HG03442 (cell line): ENCODE measurements at regions not wholly inside any gene's neighbourhood (a gene's known extent, or its start where the extent isn't known, plus 50 kb on each side); places are given as distances from the start of the nearest gene placed in this dataset.

Experiments used
- ATAC-seq: cut with Tn5 transposase; IDR thresholded peaks from one replicate; pipeline ENCODE4 v1.9.1; 2021; ENCODE audit warnings: mild to moderate bottlenecking, moderate library complexity; ENCODE audit not compliant: unreplicated experiment

GRCh38 chr20:40495956-40496355 is 193.1 kb downstream of the MAFB start:
- ATAC-seq: no peak

- no peak for ATAC-seq
Measured at GRCh38 chr20:40494248-40494647, 194.8 kb downstream of the MAFB start.

DNA sequence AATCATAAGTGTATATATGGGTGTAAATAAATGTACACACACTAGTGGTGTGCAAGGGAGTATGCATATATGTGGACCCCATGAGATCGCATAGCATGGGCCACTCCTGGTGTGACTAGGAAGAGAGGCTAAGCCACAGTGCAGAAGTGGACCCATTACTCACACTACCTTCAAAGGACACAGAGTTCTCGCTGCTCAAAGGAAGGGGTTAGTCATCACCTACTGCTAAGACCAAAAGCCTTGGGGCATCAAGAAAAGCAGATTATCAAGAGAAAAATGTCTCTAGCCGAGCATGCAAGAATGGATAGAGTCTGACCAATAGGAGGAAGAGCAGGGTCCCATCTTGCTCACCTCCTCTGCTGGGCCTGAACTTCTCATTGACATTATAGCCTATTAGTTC is 195.5 kb downstream of the MAFB start:
- ATAC-seq: no peak

- no peak for ATAC-seq
Measured at GRCh38 chr20:40493071-40493470, 196.0 kb downstream of the MAFB start.

GRCh38 chr20:40491009-40491590 is 197.9 kb downstream of the MAFB start:
- ATAC-seq: no peak

DNA sequence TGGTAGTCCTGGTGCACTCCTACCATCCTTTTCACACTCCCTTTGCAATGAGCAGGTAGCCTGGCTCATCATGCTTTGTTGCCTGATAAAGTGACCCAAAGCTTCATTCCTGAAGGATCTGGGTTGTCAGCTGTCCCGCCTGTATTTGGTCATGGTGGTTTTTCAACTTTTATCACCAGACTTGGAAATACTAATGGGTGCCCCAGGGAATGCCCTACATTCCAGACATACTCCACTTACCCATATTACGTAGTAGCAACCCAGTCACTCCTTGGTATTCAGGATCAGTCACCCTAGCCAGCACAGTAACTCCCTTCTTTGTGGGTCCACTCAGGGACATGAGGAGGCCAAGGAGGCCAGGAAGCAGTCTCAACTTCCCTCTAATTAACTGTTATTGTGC is 199.2 kb downstream of the MAFB start:
- ATAC-seq: no peak

- no peak for ATAC-seq
Measured at GRCh38 chr20:40488401-40488800, 200.6 kb downstream of the MAFB start.

DNA sequence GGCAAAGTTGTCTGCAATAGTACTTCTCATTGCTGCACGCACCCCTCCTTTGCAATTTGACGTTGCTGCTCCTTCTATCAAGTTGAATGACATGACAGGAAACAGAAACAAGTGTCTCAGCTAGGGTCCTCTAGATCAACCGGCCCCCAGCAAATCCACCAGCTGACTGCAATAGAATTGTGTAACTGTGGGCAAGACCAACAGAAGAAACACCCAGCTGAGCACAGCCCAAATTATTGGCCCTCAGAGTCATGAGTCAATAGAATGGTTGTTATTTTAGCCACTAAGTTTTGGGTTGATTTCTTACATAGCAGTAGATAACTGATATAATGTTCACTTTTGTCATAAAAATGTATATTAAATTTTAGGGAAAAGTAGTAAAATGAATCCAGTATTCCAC is 202.7 kb downstream of the MAFB start:
- ATAC-seq: no peak

DNA sequence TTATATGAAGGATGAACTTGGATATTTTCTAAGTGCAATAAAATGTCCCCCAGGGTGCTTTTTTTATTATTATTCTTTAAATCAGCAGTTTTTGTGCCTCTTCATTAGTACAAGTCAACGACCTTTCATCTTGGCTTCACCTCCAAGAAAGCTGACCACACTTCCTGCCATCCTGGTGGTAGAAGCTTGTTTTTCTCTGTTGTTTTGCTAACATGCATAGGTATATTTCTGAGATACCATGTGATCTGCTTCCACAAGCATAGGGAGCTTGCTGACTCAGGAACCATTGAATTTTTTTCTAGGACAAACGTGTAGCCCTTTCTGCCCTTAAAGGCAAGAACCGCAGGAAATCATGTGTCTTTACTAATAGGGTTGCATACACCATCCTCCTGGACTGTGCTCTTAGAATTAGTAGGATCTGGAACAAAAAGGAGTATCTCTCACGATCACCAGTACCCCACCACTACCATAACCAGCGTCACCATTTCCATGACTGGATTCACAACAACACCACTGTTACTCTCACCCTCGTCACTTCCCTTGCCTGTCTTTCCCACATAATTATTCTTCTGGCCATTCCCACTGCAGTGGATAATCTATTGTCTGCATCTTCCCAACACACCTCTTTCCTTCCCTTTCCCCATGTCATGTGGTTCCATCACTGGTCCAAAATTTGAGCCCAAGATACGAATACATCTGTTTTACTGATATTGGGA is 207.1 kb downstream of the MAFB start:
- no peak for ATAC-seq

DNA sequence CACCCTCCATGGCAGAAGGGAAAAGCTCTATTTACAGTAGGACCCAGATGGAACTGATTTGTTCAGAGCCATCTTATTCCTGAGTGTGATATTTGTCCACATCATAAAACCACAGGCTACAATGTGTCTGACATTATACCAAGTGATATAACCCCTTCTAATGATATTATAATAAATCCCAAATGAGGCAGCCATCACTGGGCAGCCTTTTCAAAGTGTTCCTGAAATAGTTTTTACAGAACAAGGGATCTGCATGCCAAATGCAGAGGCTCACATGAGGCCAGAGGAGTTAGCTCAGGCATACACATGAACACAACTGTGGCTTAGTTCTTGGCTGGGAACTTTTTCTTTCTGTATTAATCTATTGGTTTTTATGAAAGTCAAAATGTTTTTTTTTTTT is 207.7 kb downstream of the MAFB start:
- ATAC-seq: no peak

- no peak for ATAC-seq
Measured at GRCh38 chr20:40477805-40478204, 211.2 kb downstream of the MAFB start.

GRCh38 chr20:40476461-40476860 is 212.6 kb downstream of the MAFB start:
- no peak for ATAC-seq

DNA sequence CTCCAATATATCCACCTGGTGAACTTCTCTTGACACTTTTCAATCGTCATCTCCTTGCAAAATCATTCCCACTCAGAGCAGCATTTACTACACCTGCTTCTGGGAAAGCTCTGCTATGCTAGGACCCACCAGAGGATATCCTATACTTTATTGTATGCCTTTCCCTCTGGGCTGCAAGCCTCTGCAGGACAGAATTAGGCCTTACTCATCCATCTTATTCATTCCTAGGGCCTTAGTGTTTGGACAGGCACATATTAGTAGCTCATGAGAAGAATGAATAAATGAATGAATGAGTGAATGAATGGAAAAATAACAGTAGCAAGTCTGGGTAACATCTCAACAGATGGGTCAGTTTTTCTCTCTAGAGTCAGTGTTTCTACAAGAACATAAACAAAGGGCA is 216.1 kb downstream of the MAFB start:
- no peak for ATAC-seq

DNA sequence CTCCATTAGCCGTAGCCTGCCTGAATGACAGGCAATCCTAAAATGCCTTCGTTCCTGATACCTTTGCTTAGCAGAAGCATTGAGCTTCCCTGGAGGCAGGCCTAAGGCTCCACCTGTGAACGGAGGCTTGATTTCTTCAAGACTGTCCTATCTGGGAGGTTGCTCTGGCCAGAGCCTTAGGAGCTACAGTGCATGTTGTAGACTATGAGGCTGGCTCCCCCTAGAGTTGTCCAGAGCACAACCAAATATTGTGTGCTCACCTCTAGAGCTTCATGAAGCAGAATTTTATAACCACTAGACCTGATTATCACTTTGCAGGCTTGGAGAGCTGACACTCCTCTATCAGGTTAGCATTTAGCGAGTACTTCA is 217.8 kb downstream of the MAFB start:
- no peak for ATAC-seq

GRCh38 chr20:40470445-40471260 is 218.4 kb downstream of the MAFB start:
- no peak for ATAC-seq

- no peak for ATAC-seq
Measured at GRCh38 chr20:40468759-40469158, 220.3 kb downstream of the MAFB start.

DNA sequence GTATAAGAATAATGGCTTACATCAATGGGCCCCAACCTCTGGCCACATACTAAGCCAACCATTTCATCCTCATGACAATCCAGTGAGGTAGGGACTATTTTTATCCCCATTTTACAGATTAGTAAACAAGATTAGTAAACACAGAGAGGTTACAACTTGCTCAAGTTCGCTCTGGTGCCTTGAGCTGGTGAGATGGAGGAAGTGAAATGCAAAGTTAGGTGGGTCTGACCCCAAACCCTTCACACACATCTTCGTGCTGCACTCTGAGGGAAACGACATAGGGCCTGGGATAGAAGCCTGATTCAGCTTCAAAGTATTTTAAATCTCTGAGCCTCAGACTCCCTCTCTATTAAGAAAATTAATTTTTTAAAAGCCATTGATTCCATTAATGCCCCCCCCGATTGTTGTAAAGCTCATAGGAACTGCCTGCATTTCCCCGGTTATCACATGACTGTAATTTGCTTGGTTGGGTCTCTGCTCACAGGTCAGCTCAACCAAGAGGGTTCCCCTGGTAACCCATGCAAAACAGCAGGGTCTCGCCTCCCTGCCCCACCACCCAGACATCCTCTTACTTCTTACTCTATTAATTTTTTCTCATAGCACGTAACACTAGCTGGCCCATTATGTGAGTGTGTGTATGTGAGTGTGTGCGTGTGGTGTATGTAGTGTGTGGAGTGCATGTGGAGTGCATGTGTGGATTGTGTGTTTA is 221.2 kb downstream of the MAFB start:
- ATAC-seq: no peak

DNA sequence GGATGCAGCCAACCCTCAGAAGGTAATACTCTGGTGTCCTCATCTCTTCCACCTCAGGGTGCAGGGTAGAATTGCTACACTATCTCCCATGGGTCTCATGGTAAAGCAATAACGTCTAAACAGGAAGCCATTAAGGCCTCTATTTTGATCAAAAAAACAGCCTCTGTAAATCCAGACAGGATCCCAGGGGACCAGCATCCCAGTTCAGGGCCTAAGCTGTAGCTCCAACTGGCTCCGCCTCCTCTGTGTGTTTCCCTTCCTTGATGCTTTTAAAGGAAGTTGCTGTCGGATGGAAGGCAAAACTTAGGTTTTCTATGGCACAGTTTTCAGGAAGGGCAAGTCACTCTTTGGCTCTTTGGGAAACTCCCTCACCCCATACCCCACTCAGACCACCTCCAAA is 222.0 kb downstream of the MAFB start:
- ATAC-seq: no peak

DNA sequence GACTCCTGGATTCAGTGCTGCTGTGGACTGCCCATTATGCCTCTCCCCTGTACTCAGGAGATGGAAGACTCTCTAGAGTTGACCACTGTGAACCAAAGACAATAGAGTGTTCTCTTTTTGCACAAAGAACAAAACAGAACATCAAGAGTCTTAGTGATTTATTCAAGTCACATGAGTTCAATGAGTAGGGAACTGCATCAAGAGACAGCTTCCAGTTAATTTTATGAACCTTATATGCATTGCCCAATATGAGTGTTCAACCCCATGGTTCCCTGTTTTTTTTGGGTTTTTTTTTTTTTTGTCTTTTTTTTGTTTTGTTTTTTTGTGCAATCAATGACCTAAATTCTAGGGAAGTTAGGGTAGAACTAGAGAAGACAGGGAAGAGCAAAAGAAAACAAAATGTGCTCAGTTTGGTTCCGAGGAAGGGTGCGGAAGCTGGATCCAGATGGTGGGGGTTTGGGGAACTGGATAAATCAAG is 224.3 kb downstream of the MAFB start:
- no peak for ATAC-seq

DNA sequence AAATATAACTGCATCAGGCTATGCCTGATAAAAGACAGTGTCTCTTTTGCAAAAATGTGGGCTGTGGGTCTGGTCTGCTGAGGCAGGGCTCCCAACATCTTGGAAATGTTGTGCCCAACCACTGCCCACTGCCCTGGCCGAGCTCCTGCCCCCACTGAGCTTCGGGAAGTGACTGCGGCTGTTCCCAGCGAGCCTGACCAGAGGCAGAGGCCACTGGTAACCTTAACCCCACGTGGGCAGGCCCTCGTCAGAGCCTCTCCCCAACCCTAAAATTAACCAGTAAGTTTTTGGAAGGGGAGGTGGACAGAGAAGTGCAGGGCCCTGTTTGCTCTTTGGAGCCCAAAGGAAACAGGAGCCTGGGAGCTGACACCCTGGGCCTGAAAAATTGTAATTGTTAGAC is 225.9 kb downstream of the MAFB start:
- no peak for ATAC-seq

DNA sequence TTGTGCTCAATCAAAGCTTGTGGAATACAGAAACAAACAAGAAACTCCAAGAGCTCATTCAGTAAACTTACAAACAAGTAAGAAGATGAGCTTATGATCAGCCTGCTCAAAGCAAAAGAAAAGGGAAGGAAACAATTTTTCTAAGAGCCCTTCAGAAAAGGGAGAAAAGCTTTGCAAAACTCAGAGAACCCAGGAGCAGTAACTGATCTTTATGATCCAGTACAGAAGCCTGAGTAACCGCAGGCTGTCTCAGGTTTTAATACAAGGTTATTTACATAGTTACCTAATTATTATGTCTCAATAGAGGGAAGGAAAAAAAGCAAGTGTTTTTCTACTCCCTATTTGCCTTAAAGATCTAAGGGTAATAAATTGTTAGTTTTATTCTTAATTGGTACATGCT is 226.5 kb downstream of the MAFB start:
- ATAC-seq: no peak
